GM12878 (cell line): ENCODE measurements at regions not wholly inside any gene's neighbourhood (a gene's known extent, or its start where the extent isn't known, plus 50 kb on each side); places are given as distances from the start of the nearest gene placed in this dataset.

Experiments used
- ATAC-seq: fragments of 200-7000 bp; cut with Tn5 transposase; 3 replicates; pipeline ENCODE4 v1.9.1; 2020; ENCODE audit warnings: mild to moderate bottlenecking, moderate library complexity
- BruUV-seq: library from RNA; stranded (reverse); fragments of 400-500 nt; replicated peaks from 2 replicates; lab custom pipeline; 2021; lab: Mats Ljungman, UMichigan
- CTCF ChIA-PET: fragments of 300-600 bp; sonication (Branson Sonifier 250); formaldehyde crosslinking; extraction: SDS; loops from one replicate; lab custom pipeline; 2021; ENCODE audit warnings: inconsistent platforms; lab: Yijun Ruan, JAX
- POLR2A ChIA-PET: fragments of 350-600 bp; formaldehyde crosslinking; extraction: SDS; loops from one replicate; lab custom pipeline; 2021; ENCODE audit warnings: inconsistent platforms; lab: Charles Lee
- RAD21 ChIA-PET: fragments of 300-600 bp; sonication (Branson Sonifier 250); formaldehyde crosslinking; loops from one replicate; lab custom pipeline; 2023; ENCODE audit warnings: antibody characterized with exemption; ENCODE audit not compliant: unreplicated experiment; lab: Charles Lee
- SMC1A ChIA-PET: fragments of 300-600 bp; sonication (Branson Sonifier 250); formaldehyde crosslinking; loops from one replicate; lab custom pipeline; 2023; ENCODE audit not compliant: unreplicated experiment, uncharacterized antibody; lab: Charles Lee
- DNase-seq: peaks from one replicate; pipeline ENCODE4 v3.0.0-alpha.2; 2011; ENCODE audit warnings: low read depth, low spot score
- FAIRE-seq: peaks from 3 replicates; lab custom pipeline; 2011; peaks lifted over from hg19 to GRCh38; lab: Jason Lieb, UNC
- H2AFZ ChIP-seq: 2 replicates; pipeline ENCODE4 v1.6.0; 2011; ENCODE audit warnings: low read depth, low read length, control low read depth; ENCODE audit not compliant: control insufficient read depth
- H3K27ac ChIP-seq: 2 replicates; pipeline ENCODE4 v1.5.1; 2011; ENCODE audit warnings: control low read depth; ENCODE audit not compliant: control insufficient read depth, insufficient read depth
- H3K27me3 ChIP-seq, 2 experiments: replicated peaks in 1 of 2; 2 replicates each; pipeline versions ENCODE4 v1.6.0 to v1.6.1; 2011; ENCODE audit warnings: low read length in 1 of 2; ENCODE audit not compliant: control insufficient read depth in 2 of 2, insufficient read depth in 2 of 2
- H3K36me3 ChIP-seq, 2 experiments: 2 replicates each; pipeline ENCODE4 v1.5.1; 2011; ENCODE audit warnings: low read length in 1 of 2; ENCODE audit not compliant: control insufficient read depth in 2 of 2, insufficient read depth in 2 of 2
- H3K4me1 ChIP-seq: 2 replicates; pipeline ENCODE4 v1.6.1; 2011; ENCODE audit warnings: mild to moderate bottlenecking, low read length, moderate library complexity, mixed read lengths; ENCODE audit not compliant: control insufficient read depth, insufficient read depth
- H3K4me2 ChIP-seq: 2 replicates; pipeline ENCODE4 v1.6.0; 2011; ENCODE audit warnings: control low read depth; ENCODE audit not compliant: control insufficient read depth, insufficient read depth
- H3K4me3 ChIP-seq: fragments of 200-600 bp; sonication (generic); 2 replicates; pipeline ENCODE4 v1.5.1; 2016
- H3K79me2 ChIP-seq: 2 replicates; pipeline ENCODE4 v1.6.0; 2011; ENCODE audit warnings: low read length; ENCODE audit not compliant: control insufficient read depth, insufficient read depth
- H3K9ac ChIP-seq: 2 replicates; pipeline ENCODE4 v1.8.0; 2011; ENCODE audit warnings: low read length, control low read depth, mixed read lengths; ENCODE audit not compliant: control insufficient read depth, insufficient read depth
- H3K9me3 ChIP-seq: replicated peaks from 3 replicates; pipeline ENCODE4 v1.5.1; 2011; ENCODE audit warnings: mild to moderate bottlenecking, low read length; ENCODE audit not compliant: control insufficient read depth, insufficient read depth
- H4K20me1 ChIP-seq: 2 replicates; pipeline ENCODE4 v1.6.0; 2011; ENCODE audit not compliant: control insufficient read depth, insufficient read depth
- BHLHE40 ChIP-seq, 2 experiments: fragments of 450-650 bp in 1 of 2; IDR thresholded peaks; 2 replicates each; pipeline ENCODE4 v1.6.1; 2011 to 2017; ENCODE audit warnings: low read depth in 2 of 2, borderline replicate concordance in 1 of 2, improper control_type of control experiment in 1 of 2, low read length in 1 of 2, mild to moderate bottlenecking in 1 of 2
- CREM ChIP-seq: IDR thresholded peaks from 2 replicates; pipeline ENCODE4 v1.6.1; 2014; ENCODE audit warnings: antibody characterized with exemption, low read depth
- DPF2 ChIP-seq: fragments of 450-650 bp; IDR thresholded peaks from 2 replicates; pipeline ENCODE4 v1.6.1; 2017; ENCODE audit warnings: mild to moderate bottlenecking
- EGR1 ChIP-seq, 2 experiments: IDR thresholded peaks; 1 replicate in 1 of 2; 2 replicates in 1 of 2; pipeline ENCODE4 v1.6.1; 2011 to 2012; ENCODE audit warnings: low read depth in 2 of 2, low read length in 2 of 2, borderline replicate concordance in 1 of 2, mild to moderate bottlenecking in 1 of 2, moderate library complexity in 1 of 2
- HCFC1 ChIP-seq: fragments of 150-350 bp; IDR thresholded peaks from 2 replicates; pipeline ENCODE4 v1.6.1; 2014; ENCODE audit warnings: low read length
- MXI1 ChIP-seq: fragments of 150-350 bp; IDR thresholded peaks from 2 replicates; pipeline ENCODE4 v1.6.1; 2011; ENCODE audit warnings: low read depth, mild to moderate bottlenecking, inconsistent platforms, low read length, improper control_type of control experiment
- NFXL1 ChIP-seq: fragments of 450-650 bp; IDR thresholded peaks from 2 replicates; pipeline ENCODE4 v1.6.1; 2017; ENCODE audit warnings: antibody characterized with exemption, mild to moderate bottlenecking, borderline replicate concordance
- SIN3A ChIP-seq: IDR thresholded peaks from 2 replicates; pipeline ENCODE4 v1.6.1; 2012; ENCODE audit warnings: low read depth, low read length, improper control_type of control experiment
- SRF ChIP-seq, 2 experiments: IDR thresholded peaks; 2 replicates each; pipeline ENCODE4 v1.6.1; 2011; ENCODE audit warnings: low read depth in 2 of 2, low read length in 2 of 2, mild to moderate bottlenecking in 1 of 2, moderate library complexity in 1 of 2
- TARDBP ChIP-seq: IDR thresholded peaks from 2 replicates; pipeline ENCODE4 v1.6.1; 2016; ENCODE audit warnings: borderline replicate concordance
- TBL1XR1 ChIP-seq: IDR thresholded peaks from 2 replicates; pipeline ENCODE4 v1.6.1; 2012; ENCODE audit warnings: low read depth, low read length, improper control_type of control experiment
- ZBED1 ChIP-seq: IDR thresholded peaks from 2 replicates; pipeline ENCODE4 v1.6.1; 2016; ENCODE audit warnings: borderline replicate concordance
- ZNF384 ChIP-seq: IDR thresholded peaks from 2 replicates; pipeline ENCODE4 v1.6.1; 2012; ENCODE audit warnings: low read depth, mild to moderate bottlenecking, low read length, improper control_type of control experiment, borderline replicate concordance
- in situ Hi-C: fragments of 300-500 bp; cut with MboI; formaldehyde crosslinking; loops from 9 replicates; pipeline ENCODE4 v1.14.3; 2018; ENCODE audit warnings: mixed read lengths
- intact Hi-C: fragments of 100-400 bp; cut with micrococcal nuclease; formaldehyde crosslinking; loops from one replicate; pipeline ENCODE4 v1.14.2; 2022; ENCODE audit not compliant: unreplicated experiment
- TF ChIP-seq, protein P1 (sequence below): fragments of 450-650 bp; IDR thresholded peaks from 2 replicates; pipeline ENCODE4 v1.6.1; 2014; ENCODE audit warnings: mild to moderate bottlenecking
- TF ChIP-seq, protein P2 (sequence below), 3 experiments: IDR thresholded peaks in 2 of 3; conservative IDR thresholded peaks in 1 of 3; 2 replicates each; pipeline ENCODE4 v1.5.1; 2011; ENCODE audit warnings: low read depth in 3 of 3, low read length in 3 of 3, mild to moderate bottlenecking in 3 of 3, control low read depth in 2 of 3, moderate library complexity in 2 of 3, inconsistent platforms in 1 of 3, mixed read lengths in 1 of 3; ENCODE audit not compliant: control insufficient read depth in 2 of 3, insufficient read depth in 1 of 3; ENCODE audit errors: extremely low read depth in 1 of 3
- TF ChIP-seq, protein P3 (sequence below): fragments of 450-650 bp; IDR thresholded peaks from 2 replicates; pipeline ENCODE4 v1.6.1; 2017; ENCODE audit warnings: borderline replicate concordance
- TF ChIP-seq, protein P4 (sequence below): IDR thresholded peaks from 2 replicates; pipeline ENCODE4 v1.6.1; 2012; ENCODE audit warnings: mild to moderate bottlenecking, low read depth, low read length

DNA sequence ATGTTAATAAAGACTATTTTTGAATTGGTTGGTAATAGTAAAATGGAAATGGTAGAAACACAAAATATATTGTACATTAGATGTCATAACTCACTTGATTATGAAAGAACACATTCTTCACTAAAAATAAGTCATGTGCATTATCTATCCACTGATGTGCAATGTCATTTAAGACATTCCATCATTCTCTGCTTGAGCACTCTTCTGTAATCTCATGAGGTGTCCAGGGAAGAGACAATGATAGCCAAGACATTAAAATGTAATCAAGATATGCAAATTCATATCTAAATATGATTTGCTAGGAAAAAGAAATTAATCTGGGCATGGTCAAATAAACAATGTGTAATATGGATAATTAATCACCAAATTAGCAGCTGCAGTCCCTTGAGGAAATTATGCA, 422.5 kb downstream of the BTG1 start:
- ChIA-PET CTCF (no interaction called here), POLR2A (no interaction called here), SMC1A (interaction anchor here (0.6 kb wide), 1 partner anchor 163 kb away, joined by 3 read pairs; no protein-coding TSS in a partner anchor), RAD21 (no interaction called here)
- DNase-seq (no peak), ATAC-seq (no peak), FAIRE-seq (no peak)
- Histone ChIP-seq H3K4me3 (no peak overlapping the region), H3K9ac (no peak overlapping the region), H3K9me3 (no peaks in the 10 kb centered on the region), H2AFZ (no peak overlapping the region), H3K36me3 (no peaks in the 10 kb centered on the region), H4K20me1 (no peaks in the 10 kb centered on the region), H3K27ac (no peak overlapping the region), H3K79me2 (no peaks in the 10 kb centered on the region), H3K4me1 (no peaks in the 10 kb centered on the region), H3K27me3 (no peaks in the 10 kb centered on the region), H3K4me2 (no peak overlapping the region)
- intact Hi-C loops (no loop called here), in situ Hi-C loops (no loop called here)
- no peak for TF ChIP-seq HCFC1
- no peak for TF ChIP-seq NFXL1
- TF ChIP-seq EGR1 (IDR thresholded peaks at IDR 0.05; ENCODE audit: borderline replicate concordance in 1 of 2, low read depth in 2 of 2, low read length in 2 of 2): no peak
- TF ChIP-seq DPF2: no peak
- no peak for TF ChIP-seq ZBED1
- TF ChIP-seq ZNF384: no peak
- TF ChIP-seq, protein P1, sequence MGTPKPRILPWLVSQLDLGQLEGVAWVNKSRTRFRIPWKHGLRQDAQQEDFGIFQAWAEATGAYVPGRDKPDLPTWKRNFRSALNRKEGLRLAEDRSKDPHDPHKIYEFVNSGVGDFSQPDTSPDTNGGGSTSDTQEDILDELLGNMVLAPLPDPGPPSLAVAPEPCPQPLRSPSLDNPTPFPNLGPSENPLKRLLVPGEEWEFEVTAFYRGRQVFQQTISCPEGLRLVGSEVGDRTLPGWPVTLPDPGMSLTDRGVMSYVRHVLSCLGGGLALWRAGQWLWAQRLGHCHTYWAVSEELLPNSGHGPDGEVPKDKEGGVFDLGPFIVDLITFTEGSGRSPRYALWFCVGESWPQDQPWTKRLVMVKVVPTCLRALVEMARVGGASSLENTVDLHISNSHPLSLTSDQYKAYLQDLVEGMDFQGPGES: no peak
- TF ChIP-seq TARDBP: no peak
- TF ChIP-seq, protein P2, sequence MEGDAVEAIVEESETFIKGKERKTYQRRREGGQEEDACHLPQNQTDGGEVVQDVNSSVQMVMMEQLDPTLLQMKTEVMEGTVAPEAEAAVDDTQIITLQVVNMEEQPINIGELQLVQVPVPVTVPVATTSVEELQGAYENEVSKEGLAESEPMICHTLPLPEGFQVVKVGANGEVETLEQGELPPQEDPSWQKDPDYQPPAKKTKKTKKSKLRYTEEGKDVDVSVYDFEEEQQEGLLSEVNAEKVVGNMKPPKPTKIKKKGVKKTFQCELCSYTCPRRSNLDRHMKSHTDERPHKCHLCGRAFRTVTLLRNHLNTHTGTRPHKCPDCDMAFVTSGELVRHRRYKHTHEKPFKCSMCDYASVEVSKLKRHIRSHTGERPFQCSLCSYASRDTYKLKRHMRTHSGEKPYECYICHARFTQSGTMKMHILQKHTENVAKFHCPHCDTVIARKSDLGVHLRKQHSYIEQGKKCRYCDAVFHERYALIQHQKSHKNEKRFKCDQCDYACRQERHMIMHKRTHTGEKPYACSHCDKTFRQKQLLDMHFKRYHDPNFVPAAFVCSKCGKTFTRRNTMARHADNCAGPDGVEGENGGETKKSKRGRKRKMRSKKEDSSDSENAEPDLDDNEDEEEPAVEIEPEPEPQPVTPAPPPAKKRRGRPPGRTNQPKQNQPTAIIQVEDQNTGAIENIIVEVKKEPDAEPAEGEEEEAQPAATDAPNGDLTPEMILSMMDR (IDR thresholded peaks at IDR 0.05 in 2 of 3, conservative IDR thresholded peaks at IDR 0.05 in 1 of 3; ENCODE audit: control insufficient read depth in 2 of 3, extremely low read depth in 1 of 3, insufficient read depth in 1 of 3, low read depth in 3 of 3, low read length in 3 of 3): no peak
- no peak for TF ChIP-seq SRF (IDR thresholded peaks at IDR 0.05; ENCODE audit: low read depth in 2 of 2, low read length in 2 of 2)
- TF ChIP-seq, protein P3, sequence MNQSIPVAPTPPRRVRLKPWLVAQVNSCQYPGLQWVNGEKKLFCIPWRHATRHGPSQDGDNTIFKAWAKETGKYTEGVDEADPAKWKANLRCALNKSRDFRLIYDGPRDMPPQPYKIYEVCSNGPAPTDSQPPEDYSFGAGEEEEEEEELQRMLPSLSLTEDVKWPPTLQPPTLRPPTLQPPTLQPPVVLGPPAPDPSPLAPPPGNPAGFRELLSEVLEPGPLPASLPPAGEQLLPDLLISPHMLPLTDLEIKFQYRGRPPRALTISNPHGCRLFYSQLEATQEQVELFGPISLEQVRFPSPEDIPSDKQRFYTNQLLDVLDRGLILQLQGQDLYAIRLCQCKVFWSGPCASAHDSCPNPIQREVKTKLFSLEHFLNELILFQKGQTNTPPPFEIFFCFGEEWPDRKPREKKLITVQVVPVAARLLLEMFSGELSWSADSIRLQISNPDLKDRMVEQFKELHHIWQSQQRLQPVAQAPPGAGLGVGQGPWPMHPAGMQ: no peak
- no peak for TF ChIP-seq BHLHE40 (IDR thresholded peaks at IDR 0.05; ENCODE audit: borderline replicate concordance in 1 of 2, low read depth in 2 of 2, low read length in 1 of 2)
- no peak for TF ChIP-seq TBL1XR1
- no peak for TF ChIP-seq SIN3A
- TF ChIP-seq MXI1: no peak
- TF ChIP-seq CREM: no peak
- TF ChIP-seq, protein P4, sequence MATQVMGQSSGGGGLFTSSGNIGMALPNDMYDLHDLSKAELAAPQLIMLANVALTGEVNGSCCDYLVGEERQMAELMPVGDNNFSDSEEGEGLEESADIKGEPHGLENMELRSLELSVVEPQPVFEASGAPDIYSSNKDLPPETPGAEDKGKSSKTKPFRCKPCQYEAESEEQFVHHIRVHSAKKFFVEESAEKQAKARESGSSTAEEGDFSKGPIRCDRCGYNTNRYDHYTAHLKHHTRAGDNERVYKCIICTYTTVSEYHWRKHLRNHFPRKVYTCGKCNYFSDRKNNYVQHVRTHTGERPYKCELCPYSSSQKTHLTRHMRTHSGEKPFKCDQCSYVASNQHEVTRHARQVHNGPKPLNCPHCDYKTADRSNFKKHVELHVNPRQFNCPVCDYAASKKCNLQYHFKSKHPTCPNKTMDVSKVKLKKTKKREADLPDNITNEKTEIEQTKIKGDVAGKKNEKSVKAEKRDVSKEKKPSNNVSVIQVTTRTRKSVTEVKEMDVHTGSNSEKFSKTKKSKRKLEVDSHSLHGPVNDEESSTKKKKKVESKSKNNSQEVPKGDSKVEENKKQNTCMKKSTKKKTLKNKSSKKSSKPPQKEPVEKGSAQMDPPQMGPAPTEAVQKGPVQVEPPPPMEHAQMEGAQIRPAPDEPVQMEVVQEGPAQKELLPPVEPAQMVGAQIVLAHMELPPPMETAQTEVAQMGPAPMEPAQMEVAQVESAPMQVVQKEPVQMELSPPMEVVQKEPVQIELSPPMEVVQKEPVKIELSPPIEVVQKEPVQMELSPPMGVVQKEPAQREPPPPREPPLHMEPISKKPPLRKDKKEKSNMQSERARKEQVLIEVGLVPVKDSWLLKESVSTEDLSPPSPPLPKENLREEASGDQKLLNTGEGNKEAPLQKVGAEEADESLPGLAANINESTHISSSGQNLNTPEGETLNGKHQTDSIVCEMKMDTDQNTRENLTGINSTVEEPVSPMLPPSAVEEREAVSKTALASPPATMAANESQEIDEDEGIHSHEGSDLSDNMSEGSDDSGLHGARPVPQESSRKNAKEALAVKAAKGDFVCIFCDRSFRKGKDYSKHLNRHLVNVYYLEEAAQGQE: no peak
- BruUV-seq: no TSS peak
